ENCODE measurements at regions not wholly inside any gene's neighbourhood (a gene's known extent, or its start where the extent isn't known, plus 50 kb on each side); places are given as distances from the start of the nearest gene placed in this dataset.

GRCh38 chr17:79298799-79299198 is 224.2 kb downstream of the ENGASE start:
- Histone ChIP-seq H3K4me3 (ENCODE audit: low read length) (no peak overlapping the region), H3K36me3 (ENCODE audit: control insufficient read depth, insufficient read depth, low read length) (no peaks in the 10 kb centered on the region), H3K9me3 (ENCODE audit: control insufficient read depth, low read depth, low read length) (no peaks in the 10 kb centered on the region), H3K4me1 (ENCODE audit: control insufficient read depth, insufficient read depth, low read length) (no peaks in the 10 kb centered on the region), H3K27ac (ENCODE audit: low read length) (no peak overlapping the region), H3K27me3 (ENCODE audit: control insufficient read depth, insufficient read depth, low read length) (peaks cover 2% of the 10 kb centered on the region)
- DNase-seq, result no peak
- WGBS (ENCODE audit: insufficient coverage, low lambda C conversion rate), result no CpG with 5 or more reads among the region's 12 CpGs

GRCh38 chr17:79296243-79296642 is 221.6 kb downstream of the ENGASE start:
- H3K27ac ChIP-seq (ENCODE audit: low read length), result no peak overlapping the region
- H3K27me3 ChIP-seq (ENCODE audit: control insufficient read depth, insufficient read depth, low read length), result peaks cover 2% of the 10 kb centered on the region
- no peak overlapping the region for H3K4me3 ChIP-seq (ENCODE audit: low read length)
- DNase-seq, result no peak
- H3K4me1 ChIP-seq (ENCODE audit: control insufficient read depth, insufficient read depth, low read length), result no peaks in the 10 kb centered on the region
- H3K36me3 ChIP-seq (ENCODE audit: control insufficient read depth, insufficient read depth, low read length), result no peaks in the 10 kb centered on the region
- WGBS (ENCODE audit: insufficient coverage, low lambda C conversion rate), result 100% methylated on average over 1 of the region's 7 CpGs
- H3K9me3 ChIP-seq (ENCODE audit: control insufficient read depth, low read depth, low read length), result no peaks in the 10 kb centered on the region

- Histone ChIP-seq H3K27ac (ENCODE audit: low read length) (no peak overlapping the region), H3K9me3 (ENCODE audit: control insufficient read depth, low read depth, low read length) (no peaks in the 10 kb centered on the region), H3K27me3 (ENCODE audit: control insufficient read depth, insufficient read depth, low read length) (peaks cover 2% of the 10 kb centered on the region), H3K36me3 (ENCODE audit: control insufficient read depth, insufficient read depth, low read length) (no peaks in the 10 kb centered on the region), H3K4me1 (ENCODE audit: control insufficient read depth, insufficient read depth, low read length) (no peaks in the 10 kb centered on the region), H3K4me3 (ENCODE audit: low read length) (no peak overlapping the region)
- DNase-seq, result no peak
- WGBS (ENCODE audit: insufficient coverage, low lambda C conversion rate), result no CpG with 5 or more reads among the region's 6 CpGs
These were observed 220.7 kb downstream of the ENGASE start for GRCh38 chr17:79295307-79295706.

- no peaks in the 10 kb centered on the region for H3K4me1 ChIP-seq (ENCODE audit: control insufficient read depth, insufficient read depth, low read length)
- H3K27me3 ChIP-seq (ENCODE audit: control insufficient read depth, insufficient read depth, low read length), result peaks cover 2% of the 10 kb centered on the region
- peak; percentile 52 to 73 for DNase-seq
- no peak overlapping the region for H3K27ac ChIP-seq (ENCODE audit: low read length)
- H3K9me3 ChIP-seq (ENCODE audit: control insufficient read depth, low read depth, low read length), result no peaks in the 10 kb centered on the region
- H3K36me3 ChIP-seq (ENCODE audit: control insufficient read depth, insufficient read depth, low read length), result no peaks in the 10 kb centered on the region
- WGBS (ENCODE audit: insufficient coverage, low lambda C conversion rate), result 60% methylated on average over 1 of the region's 26 CpGs
- no peak overlapping the region for H3K4me3 ChIP-seq (ENCODE audit: low read length)
These were observed 219.9 kb downstream of the ENGASE start for GRCh38 chr17:79294459-79295071.

GRCh38 chr17:79292501-79292900 is 217.9 kb downstream of the ENGASE start:
- DNase-seq, result no peak
- H3K4me1 ChIP-seq (ENCODE audit: control insufficient read depth, insufficient read depth, low read length), result no peaks in the 10 kb centered on the region
- peaks cover 2% of the 10 kb centered on the region for H3K27me3 ChIP-seq (ENCODE audit: control insufficient read depth, insufficient read depth, low read length)
- WGBS (ENCODE audit: insufficient coverage, low lambda C conversion rate), result no CpG with 5 or more reads among the region's 6 CpGs
- no peaks in the 10 kb centered on the region for H3K36me3 ChIP-seq (ENCODE audit: control insufficient read depth, insufficient read depth, low read length)
- H3K9me3 ChIP-seq (ENCODE audit: control insufficient read depth, low read depth, low read length), result no peaks in the 10 kb centered on the region
- H3K4me3 ChIP-seq (ENCODE audit: low read length), result no peak overlapping the region
- no peak overlapping the region for H3K27ac ChIP-seq (ENCODE audit: low read length)

- Histone ChIP-seq H3K27ac (ENCODE audit: low read length) (no peak overlapping the region), H3K4me3 (ENCODE audit: low read length) (no peak overlapping the region), H3K36me3 (ENCODE audit: control insufficient read depth, insufficient read depth, low read length) (no peaks in the 10 kb centered on the region), H3K27me3 (ENCODE audit: control insufficient read depth, insufficient read depth, low read length) (peaks cover 2% of the 10 kb centered on the region), H3K4me1 (ENCODE audit: control insufficient read depth, insufficient read depth, low read length) (no peaks in the 10 kb centered on the region), H3K9me3 (ENCODE audit: control insufficient read depth, low read depth, low read length) (no peaks in the 10 kb centered on the region)
- DNase-seq, result no peak
- WGBS (ENCODE audit: insufficient coverage, low lambda C conversion rate), result no CpG with 5 or more reads among the region's 3 CpGs
These were observed 216.8 kb downstream of the ENGASE start for GRCh38 chr17:79291391-79291790.

- H3K4me1 ChIP-seq (ENCODE audit: control insufficient read depth, insufficient read depth, low read length), result no peaks in the 10 kb centered on the region
- no peaks in the 10 kb centered on the region for H3K36me3 ChIP-seq (ENCODE audit: control insufficient read depth, insufficient read depth, low read length)
- no peak overlapping the region for H3K4me3 ChIP-seq (ENCODE audit: low read length)
- no peak overlapping the region for H3K27ac ChIP-seq (ENCODE audit: low read length)
- H3K9me3 ChIP-seq (ENCODE audit: control insufficient read depth, low read depth, low read length), result no peaks in the 10 kb centered on the region
- no peak for DNase-seq
- H3K27me3 ChIP-seq (ENCODE audit: control insufficient read depth, insufficient read depth, low read length), result peaks cover 2% of the 10 kb centered on the region
- no CpG with 5 or more reads among the region's 4 CpGs for WGBS (ENCODE audit: insufficient coverage, low lambda C conversion rate)
These were observed 216.1 kb downstream of the ENGASE start for GRCh38 chr17:79290726-79291125.

GRCh38 chr17:79288950-79289349 is 214.3 kb downstream of the ENGASE start:
- Histone ChIP-seq H3K4me1 (ENCODE audit: control insufficient read depth, insufficient read depth, low read length) (no peaks in the 10 kb centered on the region), H3K27ac (ENCODE audit: low read length) (no peak overlapping the region), H3K27me3 (ENCODE audit: control insufficient read depth, insufficient read depth, low read length) (no peaks in the 10 kb centered on the region), H3K9me3 (ENCODE audit: control insufficient read depth, low read depth, low read length) (no peaks in the 10 kb centered on the region), H3K4me3 (ENCODE audit: low read length) (no peak overlapping the region), H3K36me3 (ENCODE audit: control insufficient read depth, insufficient read depth, low read length) (no peaks in the 10 kb centered on the region)
- DNase-seq, result no peak
- no CpG with 5 or more reads among the region's 9 CpGs for WGBS (ENCODE audit: insufficient coverage, low lambda C conversion rate)

- WGBS (ENCODE audit: insufficient coverage, low lambda C conversion rate), result no CpG with 5 or more reads among the region's 10 CpGs
- H3K9me3 ChIP-seq (ENCODE audit: control insufficient read depth, low read depth, low read length), result no peaks in the 10 kb centered on the region
- no peaks in the 10 kb centered on the region for H3K4me1 ChIP-seq (ENCODE audit: control insufficient read depth, insufficient read depth, low read length)
- no peaks in the 10 kb centered on the region for H3K36me3 ChIP-seq (ENCODE audit: control insufficient read depth, insufficient read depth, low read length)
- no peak for DNase-seq
- H3K4me3 ChIP-seq (ENCODE audit: low read length), result no peak overlapping the region
- no peak overlapping the region for H3K27ac ChIP-seq (ENCODE audit: low read length)
- H3K27me3 ChIP-seq (ENCODE audit: control insufficient read depth, insufficient read depth, low read length), result no peaks in the 10 kb centered on the region
These were observed 211.8 kb downstream of the ENGASE start for GRCh38 chr17:79286440-79286839.

GRCh38 chr17:79285973-79286372 is 211.3 kb downstream of the ENGASE start:
- Histone ChIP-seq H3K4me1 (ENCODE audit: control insufficient read depth, insufficient read depth, low read length) (no peaks in the 10 kb centered on the region), H3K27ac (ENCODE audit: low read length) (no peak overlapping the region), H3K36me3 (ENCODE audit: control insufficient read depth, insufficient read depth, low read length) (no peaks in the 10 kb centered on the region), H3K9me3 (ENCODE audit: control insufficient read depth, low read depth, low read length) (no peaks in the 10 kb centered on the region), H3K4me3 (ENCODE audit: low read length) (no peak overlapping the region), H3K27me3 (ENCODE audit: control insufficient read depth, insufficient read depth, low read length) (no peaks in the 10 kb centered on the region)
- no peak for DNase-seq
- no CpG with 5 or more reads among the region's 5 CpGs for WGBS (ENCODE audit: insufficient coverage, low lambda C conversion rate)

- Histone ChIP-seq H3K4me3 (ENCODE audit: low read length) (no peak overlapping the region), H3K27me3 (ENCODE audit: control insufficient read depth, insufficient read depth, low read length) (no peaks in the 10 kb centered on the region), H3K4me1 (ENCODE audit: control insufficient read depth, insufficient read depth, low read length) (no peaks in the 10 kb centered on the region), H3K36me3 (ENCODE audit: control insufficient read depth, insufficient read depth, low read length) (no peaks in the 10 kb centered on the region), H3K27ac (ENCODE audit: low read length) (no peak overlapping the region), H3K9me3 (ENCODE audit: control insufficient read depth, low read depth, low read length) (no peaks in the 10 kb centered on the region)
- WGBS (ENCODE audit: insufficient coverage, low lambda C conversion rate), result 80% methylated on average over 1 of the region's 10 CpGs
- no peak for DNase-seq
These were observed 207.7 kb downstream of the ENGASE start for GRCh38 chr17:79282294-79282693.
